ENCODE measurements at regions not wholly inside any gene's neighbourhood (a gene's known extent, or its start where the extent isn't known, plus 50 kb on each side); places are given as distances from the start of the nearest gene placed in this dataset.
"Not testable (repeated sequence)": the region's sequence is repeated elsewhere in the genome, so short reads cannot be mapped to it uniquely, and the experiment has no call there.

GRCh38 chr5:16392718-16393117, 72.9 kb downstream of the ZNF622 start:
- DNase-seq (no peak), ATAC-seq (no peak)
- intact Hi-C loops (cut with DNase I, micrococcal nuclease), result no loop called here

GRCh38 chr5:16391858-16392649, 73.5 kb downstream of the ZNF622 start:
- ATAC-seq (no peak), DNase-seq (no peak)
- intact Hi-C loops (cut with DNase I, micrococcal nuclease), result no loop called here

DNA sequence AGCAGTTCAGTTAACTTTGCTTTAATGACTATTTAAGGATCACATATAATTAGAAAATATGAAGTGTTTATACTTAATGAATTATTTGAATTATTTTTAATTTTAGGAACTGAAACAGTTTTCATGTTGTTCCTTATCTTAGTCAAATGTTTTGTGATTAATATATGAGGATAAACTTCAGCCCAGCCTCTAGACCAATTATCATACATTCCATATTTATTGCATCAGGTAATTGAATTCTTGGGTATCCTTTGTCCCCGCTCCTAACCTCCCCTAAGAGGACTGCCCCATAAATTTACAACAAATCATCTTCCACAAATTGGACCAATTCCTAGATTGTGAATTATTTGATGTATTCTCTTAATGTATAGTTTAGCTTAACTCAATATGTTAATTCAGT, 74.8 kb downstream of the ZNF622 start:
- intact Hi-C loops (cut with DNase I, micrococcal nuclease), result no loop called here
- no peak for DNase-seq
- no peak for ATAC-seq

GRCh38 chr5:16385516-16386090, 80.0 kb downstream of the ZNF622 start:
- DNase-seq (no peak), ATAC-seq (no peak)
- intact Hi-C loops (cut with DNase I, micrococcal nuclease), result no loop called here

DNA sequence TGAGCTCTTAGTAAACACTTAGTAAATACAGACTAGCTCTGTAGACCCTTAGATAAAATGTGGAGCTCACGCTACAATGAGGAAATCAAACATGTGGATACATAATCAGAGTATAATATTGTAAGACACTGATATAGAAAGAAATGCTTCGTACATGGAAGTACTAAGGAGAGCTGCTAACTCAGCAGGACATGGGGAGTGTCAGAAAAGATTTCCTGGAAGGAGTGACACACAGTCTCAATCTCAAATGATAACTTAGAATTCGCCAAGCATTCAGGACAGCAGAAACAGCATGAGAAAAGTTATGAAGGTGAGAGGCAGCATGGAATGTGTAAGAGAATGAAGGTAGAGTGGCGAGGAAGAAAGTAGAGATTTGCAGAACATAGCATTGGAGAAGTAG, 80.8 kb downstream of the ZNF622 start:
- DNase-seq, result no peak
- no peak for ATAC-seq
- intact Hi-C loops (cut with DNase I, micrococcal nuclease), result no loop called here

DNA sequence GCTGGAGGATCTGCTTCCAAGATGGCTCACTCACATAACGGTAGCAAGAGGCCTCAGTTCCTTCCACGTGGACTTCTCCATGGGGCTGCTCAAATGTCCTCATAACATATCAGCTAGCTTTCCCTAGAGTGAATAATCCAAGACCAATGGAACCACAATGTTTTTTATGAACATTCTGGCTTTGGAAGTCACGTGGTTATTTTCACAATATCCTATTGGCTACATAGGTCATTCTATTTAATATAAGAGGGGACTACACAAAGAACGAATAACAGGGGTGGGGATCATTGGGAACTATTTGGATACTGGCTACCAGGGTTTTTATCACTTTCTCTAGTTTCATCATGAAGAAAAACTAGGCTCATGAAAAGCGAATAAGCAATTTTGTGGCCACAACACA, 81.4 kb downstream of the ZNF622 start:
- no peak for ATAC-seq
- DNase-seq, result no peak
- intact Hi-C loops (cut with DNase I, micrococcal nuclease), result no loop called here

DNA sequence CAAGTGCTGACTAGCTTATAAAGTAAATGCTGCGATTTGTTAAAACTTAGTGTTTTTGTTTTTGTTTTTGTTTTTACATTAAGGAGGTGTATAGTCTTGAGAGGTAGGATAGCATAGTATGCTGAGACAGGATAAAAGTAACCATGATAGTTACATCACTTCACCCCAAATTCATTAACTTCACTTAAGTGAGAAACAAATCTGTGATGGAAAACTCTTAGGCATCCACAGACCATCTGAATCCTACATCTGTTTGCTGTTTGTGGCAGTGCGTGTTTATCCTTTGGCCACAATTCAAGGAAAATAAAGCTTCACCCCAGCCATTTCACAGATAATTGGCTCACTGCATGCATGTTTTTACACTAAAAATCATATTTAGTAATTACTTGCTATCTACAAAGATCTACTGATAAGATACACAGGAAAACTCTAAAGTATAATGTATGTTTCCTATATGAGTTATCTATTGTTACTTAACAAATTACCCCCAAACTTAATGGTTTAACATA, 82.0 kb downstream of the ZNF622 start:
- ATAC-seq, result no peak
- DNase-seq, result no peak
- intact Hi-C loops (cut with DNase I, micrococcal nuclease), result no loop called here

DNA sequence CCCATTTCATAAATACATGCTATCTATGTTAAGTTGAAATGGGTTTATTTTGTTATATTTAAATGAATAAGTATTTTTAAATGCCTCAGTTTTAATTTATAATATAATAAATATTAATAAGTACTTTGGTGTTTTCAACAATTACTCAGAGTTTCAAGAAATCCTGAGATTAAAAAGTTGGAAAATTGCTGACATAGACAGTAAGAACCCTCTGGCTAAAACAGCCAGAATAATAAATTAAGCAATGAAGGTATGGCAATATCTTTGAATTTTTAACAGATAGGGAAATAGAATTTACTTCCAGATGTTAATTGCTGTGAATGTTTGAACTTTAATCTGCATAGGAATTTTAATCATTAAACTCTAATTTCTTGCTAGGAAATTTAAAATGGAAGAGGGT, 83.6 kb downstream of the ZNF622 start:
- ATAC-seq (no peak), DNase-seq (no peak)
- intact Hi-C loops (cut with DNase I, micrococcal nuclease), result no loop called here

DNA sequence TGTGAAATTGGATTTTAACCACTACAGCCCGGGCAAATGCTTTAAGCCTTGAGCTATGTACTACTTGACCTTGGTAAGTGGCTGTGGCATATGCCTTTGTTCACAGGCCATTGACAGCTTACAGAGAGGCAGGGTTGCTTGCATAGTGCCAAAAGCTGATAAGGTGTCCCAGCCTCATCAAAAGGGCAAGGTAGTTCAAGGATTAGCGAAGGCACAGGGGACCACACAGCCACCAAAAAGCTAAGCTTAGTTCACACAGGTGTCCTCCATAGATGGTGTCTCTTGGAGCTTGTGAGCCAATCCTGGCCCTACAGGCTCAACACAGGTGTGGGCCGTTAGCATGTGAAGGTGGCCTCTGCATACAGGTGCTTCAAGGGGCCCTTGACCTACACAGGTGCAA, 86.8 kb downstream of the ZNF622 start:
- ATAC-seq, result no peak
- intact Hi-C loops (cut with DNase I, micrococcal nuclease), result no loop called here
- no peak for DNase-seq

DNA sequence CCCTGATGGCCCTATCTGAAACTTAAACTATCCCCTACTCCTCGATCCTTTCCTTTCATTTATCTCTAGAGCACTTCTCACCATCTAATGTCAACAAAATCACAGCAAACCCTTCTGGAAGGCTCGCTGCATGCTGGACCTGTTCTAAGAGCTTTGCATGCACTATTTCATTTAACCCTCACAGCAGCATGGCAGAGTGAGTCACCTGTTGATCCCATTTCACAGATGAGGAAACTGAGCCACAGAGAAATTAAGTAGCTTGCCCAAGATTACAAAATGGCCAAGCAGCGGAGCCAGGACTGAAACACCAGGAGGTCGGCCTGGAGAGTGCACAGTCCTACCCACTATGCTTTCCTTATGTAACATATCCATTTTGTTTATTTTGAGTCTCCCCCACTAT, 93.1 kb downstream of the ZNF622 start:
- intact Hi-C loops (cut with DNase I, micrococcal nuclease), result no loop called here
- DNase-seq, result no peak
- ATAC-seq, result no peak

GRCh38 chr5:16366491-16366890, 99.1 kb downstream of the ZNF622 start:
- intact Hi-C loops (cut with DNase I, micrococcal nuclease), result no loop called here
- DNase-seq (no peak), ATAC-seq (no peak)

DNA sequence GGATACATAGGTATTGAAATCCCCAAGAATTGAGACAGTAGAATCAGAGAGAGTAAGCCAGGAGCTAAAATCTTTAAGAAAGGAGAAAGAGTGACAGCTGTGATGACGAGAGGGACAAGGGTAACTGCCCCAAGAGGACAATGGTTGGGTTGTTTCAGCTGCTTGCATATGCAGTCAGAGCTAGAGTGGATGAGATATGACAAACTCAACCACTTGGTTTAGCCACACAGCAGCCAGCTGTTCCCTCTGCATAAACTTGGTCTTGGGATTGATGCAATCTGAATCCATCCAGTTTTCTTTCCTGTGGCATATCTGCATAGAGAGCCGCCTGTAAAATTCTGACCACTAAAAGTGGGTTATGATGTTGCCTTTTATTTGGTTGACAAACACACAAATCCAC, 100.7 kb downstream of the ZNF622 start:
- intact Hi-C loops (cut with DNase I, micrococcal nuclease), result no loop called here
- ATAC-seq (no peak), DNase-seq (no peak)

DNA sequence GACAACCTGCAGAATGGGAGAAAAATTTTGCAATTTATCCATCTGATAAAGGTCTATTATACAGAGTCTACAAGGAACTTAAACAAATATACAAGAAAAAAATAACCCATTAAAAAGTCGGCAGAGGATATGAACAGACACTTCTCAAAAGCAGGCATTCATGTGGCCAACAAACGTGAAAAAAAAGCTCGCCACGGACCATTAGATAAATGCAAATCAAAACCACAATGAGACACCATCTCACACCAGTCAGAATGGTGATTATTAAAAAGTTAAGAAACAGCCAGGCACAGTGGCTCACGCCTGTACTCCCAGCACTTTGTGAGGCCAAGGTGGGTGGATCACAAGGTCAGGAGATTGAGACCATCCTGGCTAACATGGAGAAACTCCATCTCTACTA, 112.2 kb downstream of the ZNF622 start:
- intact Hi-C loops (cut with DNase I, micrococcal nuclease); ATAC-seq; DNase-seq: not testable (repeated sequence)

DNA sequence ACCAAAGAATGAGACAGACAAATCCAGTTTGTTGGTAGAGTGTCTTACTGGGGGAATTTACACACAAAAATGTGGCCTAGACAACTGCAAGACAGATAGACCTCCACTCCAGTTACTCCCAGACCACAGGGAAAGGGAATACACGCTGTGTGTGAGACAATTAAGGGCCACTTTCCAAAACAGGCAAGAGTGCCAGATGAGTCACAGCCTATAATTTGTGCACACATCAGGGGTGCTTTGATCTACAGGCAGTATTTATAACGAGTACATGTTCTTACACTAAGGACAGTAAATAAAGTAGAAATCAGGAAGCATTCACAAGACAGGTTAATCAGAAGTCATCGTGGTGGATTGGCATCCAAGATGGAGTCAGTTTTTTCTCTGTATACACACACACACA, 114.8 kb downstream of the ZNF622 start:
- DNase-seq, result no peak
- peak; percentile 43 for ATAC-seq
- intact Hi-C loops (cut with DNase I, micrococcal nuclease), result no loop called here

DNA sequence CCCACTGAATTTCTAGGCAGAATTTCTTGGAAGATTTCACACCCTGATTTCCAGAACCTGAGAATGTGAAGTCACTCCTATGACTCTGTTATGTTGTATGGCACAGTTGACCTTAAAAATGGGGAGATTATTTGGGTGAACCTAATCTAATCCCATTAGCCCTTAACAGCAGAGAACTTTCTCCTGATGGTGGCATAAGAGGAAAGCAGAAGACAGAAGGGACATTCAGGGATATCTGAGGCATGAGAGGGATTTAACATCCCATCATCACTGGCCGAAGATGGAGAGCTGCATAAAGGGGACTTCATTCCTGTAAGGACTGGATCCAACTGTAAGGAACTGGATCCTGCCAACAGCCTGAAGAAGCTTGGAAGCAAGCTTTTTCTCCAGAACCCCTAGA, 119.2 kb downstream of the ZNF622 start:
- DNase-seq (no peak), ATAC-seq (no peak)
- intact Hi-C loops (cut with DNase I, micrococcal nuclease), result no loop called here

GRCh38 chr5:16345454-16345853, 120.1 kb downstream of the ZNF622 start:
- intact Hi-C loops (cut with DNase I, micrococcal nuclease), result no loop called here
- ATAC-seq (peak; percentile 44), DNase-seq (peak in 1 of 2 donors; percentile 5)

GRCh38 chr5:16326137-16326536, 139.5 kb downstream of the ZNF622 start:
- intact Hi-C loops (cut with DNase I, micrococcal nuclease), result no loop called here
- ATAC-seq (no peak), DNase-seq (no peak)

DNA sequence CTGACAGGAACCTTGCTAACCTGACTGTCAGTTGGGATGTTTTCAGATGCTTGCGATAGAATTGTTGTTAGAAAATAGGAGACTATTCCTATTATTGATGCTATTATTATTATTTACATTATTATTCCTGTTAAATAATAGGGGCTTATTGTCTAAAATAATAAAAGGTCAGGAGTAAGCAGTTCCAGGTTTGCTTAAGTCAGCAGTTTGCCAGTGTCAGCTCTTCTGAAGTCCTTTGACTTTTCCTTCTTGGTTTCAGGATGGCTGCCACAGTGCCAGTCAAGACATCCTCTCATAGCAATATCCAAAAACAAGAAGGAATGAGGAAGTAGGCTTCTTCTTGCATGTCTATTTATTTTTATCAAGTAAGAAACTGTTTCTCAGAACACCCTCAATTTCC, 141.7 kb upstream of the MARCHF11 start:
- DNase-seq (no peak), ATAC-seq (no peak)
- intact Hi-C loops (cut with DNase I, micrococcal nuclease), result no loop called here

- intact Hi-C loops (cut with DNase I, micrococcal nuclease), result no loop called here
- ATAC-seq, result no peak
- no peak for DNase-seq
Observed at GRCh38 chr5:16315501-16315900, 135.9 kb upstream of the MARCHF11 start.

- intact Hi-C loops (cut with DNase I, micrococcal nuclease), result no loop called here
- DNase-seq (no peak), ATAC-seq (no peak)
Observed at GRCh38 chr5:16313761-16314160, 134.2 kb upstream of the MARCHF11 start.

GRCh38 chr5:16312785-16313184, 133.2 kb upstream of the MARCHF11 start:
- DNase-seq, result no peak
- no peak for ATAC-seq
- intact Hi-C loops (cut with DNase I, micrococcal nuclease), result no loop called here

Measured in left colon (tissue), 2 donors.